ENCODE measurements at regions not wholly inside any gene's neighbourhood (a gene's known extent, or its start where the extent isn't known, plus 50 kb on each side); places are given as distances from the start of the nearest gene placed in this dataset.

GRCh38 chr20:12355185-12355584 is 437.5 kb downstream of the BTBD3 start:
- Mint-ChIP-seq H3K27me3 (ENCODE audit: low read depth in 3 of 3) (peaks cover 0 to 2% (median 0%) of the 10 kb centered on the region in 3 donors), H3K4me3 (no peak overlapping the region), H3K27ac (no peak overlapping the region), H3K4me1 (no peaks in the 10 kb centered on the region), H3K36me3 (no peaks in the 10 kb centered on the region), H3K9me3 (peaks cover 0 to 8% (median 3%) of the 10 kb centered on the region in 7 donors)
- H3K4me3 ChIP-seq (replicated peaks in 1 of 3; ENCODE audit: low read depth in 2 of 3, low read length in 3 of 3), result no peak overlapping the region
- H3K27ac ChIP-seq (ENCODE audit: low read depth in 1 of 2, low read length in 2 of 2), result no peak overlapping the region
- no peaks in the 10 kb centered on the region for H3K4me1 ChIP-seq (ENCODE audit: control insufficient read depth in 1 of 2, insufficient read depth in 2 of 2, low read length in 2 of 2)
- no peaks in the 10 kb centered on the region for H3K79me2 ChIP-seq (ENCODE audit: insufficient read depth, low read length)
- H3K36me3 ChIP-seq (replicated peaks in 1 of 2; ENCODE audit: control insufficient read depth in 1 of 2, insufficient read depth in 2 of 2, low read length in 2 of 2), result no peaks in the 10 kb centered on the region
- H4K20me1 ChIP-seq (ENCODE audit: insufficient read depth, low read length), result no peaks in the 10 kb centered on the region
- intact Hi-C loops (cut with micrococcal nuclease), result no loop called here
- no peak overlapping the region for H2AFZ ChIP-seq (ENCODE audit: insufficient read depth, low read depth, low read length, poor library complexity, severe bottlenecking)
- DNase-seq, result no peak
- no CpG with 5 or more reads among the region's 1 CpG for WGBS (ENCODE audit: insufficient coverage)
- H3K9me3 ChIP-seq (replicated peaks in 1 of 2; ENCODE audit: control insufficient read depth in 1 of 2, insufficient read depth in 1 of 2, low read length in 2 of 2), result peaks cover 7 to 9% of the 10 kb centered on the region in 2 donors
- no peak overlapping the region for H3K4me2 ChIP-seq (replicated peaks; ENCODE audit: extremely low read depth, low read length, poor library complexity, severe bottlenecking)
- no peak for TF ChIP-seq CTCF (IDR thresholded peaks at IDR 0.05)
- no peak overlapping the region for H3K9ac ChIP-seq (ENCODE audit: insufficient read depth, low read length, poor library complexity, severe bottlenecking)
- no peaks in the 10 kb centered on the region for H3K27me3 ChIP-seq (ENCODE audit: control insufficient read depth in 2 of 2, insufficient read depth in 2 of 2, low read length in 2 of 2)

GRCh38 chr20:12358006-12358654 is 440.4 kb downstream of the BTBD3 start:
- Histone ChIP-seq H3K36me3 (replicated peaks in 1 of 2; ENCODE audit: control insufficient read depth in 1 of 2, insufficient read depth in 2 of 2, low read length in 2 of 2) (no peaks in the 10 kb centered on the region), H3K79me2 (ENCODE audit: insufficient read depth, low read length) (no peaks in the 10 kb centered on the region), H3K9me3 (replicated peaks in 1 of 2; ENCODE audit: control insufficient read depth in 1 of 2, insufficient read depth in 1 of 2, low read length in 2 of 2) (peaks cover 7 to 9% of the 10 kb centered on the region in 2 donors), H3K4me1 (ENCODE audit: control insufficient read depth in 1 of 2, insufficient read depth in 2 of 2, low read length in 2 of 2) (no peaks in the 10 kb centered on the region), H3K27me3 (ENCODE audit: control insufficient read depth in 2 of 2, insufficient read depth in 2 of 2, low read length in 2 of 2) (no peaks in the 10 kb centered on the region), H3K9ac (ENCODE audit: insufficient read depth, low read length, poor library complexity, severe bottlenecking) (no peak overlapping the region), H2AFZ (ENCODE audit: insufficient read depth, low read depth, low read length, poor library complexity, severe bottlenecking) (no peak overlapping the region), H4K20me1 (ENCODE audit: insufficient read depth, low read length) (no peaks in the 10 kb centered on the region), H3K27ac (ENCODE audit: low read depth in 1 of 2, low read length in 2 of 2) (no peak overlapping the region), H3K4me2 (replicated peaks; ENCODE audit: extremely low read depth, low read length, poor library complexity, severe bottlenecking) (no peak overlapping the region), H3K4me3 (replicated peaks in 1 of 3; ENCODE audit: low read depth in 2 of 3, low read length in 3 of 3) (no peak overlapping the region)
- intact Hi-C loops (cut with micrococcal nuclease), result no loop called here
- Mint-ChIP-seq H3K4me1 (no peaks in the 10 kb centered on the region), H3K27me3 (ENCODE audit: low read depth in 3 of 3) (peaks cover 0 to 2% (median 0%) of the 10 kb centered on the region in 3 donors), H3K9me3 (peaks cover 0 to 13% (median 3%) of the 10 kb centered on the region in 7 donors), H3K4me3 (no peak overlapping the region), H3K27ac (no peak overlapping the region), H3K36me3 (no peaks in the 10 kb centered on the region)
- 83% methylated on average over 4 of the region's 4 CpGs for WGBS (ENCODE audit: insufficient coverage)
- DNase-seq, result no peak
- TF ChIP-seq CTCF (IDR thresholded peaks at IDR 0.05), result no peak

All from CD14-positive monocyte (primary cell).